A673 (cell line): ENCODE measurements at regions not wholly inside any gene's neighbourhood (a gene's known extent, or its start where the extent isn't known, plus 50 kb on each side); places are given as distances from the start of the nearest gene placed in this dataset.
A peak's percentile ranks its signal among the peaks of the same experiment; 100 is the strongest.

Source experiments
- BruUV-seq: library from RNA; stranded (reverse); fragments of 400-500 nt; replicated peaks from 2 replicates; lab custom pipeline; 2021; lab: Mats Ljungman, UMichigan
- CTCF ChIA-PET: fragments of 300-600 bp; sonication (Branson Sonifier 250); formaldehyde crosslinking; loops from one replicate; lab custom pipeline; 2022; ENCODE audit warnings: antibody characterized with exemption; lab: Charles Lee
- POLR2A ChIA-PET: fragments of 300-600 bp; sonication (Branson Sonifier 250); formaldehyde crosslinking; loops from one replicate; lab custom pipeline; 2022; ENCODE audit warnings: antibody characterized with exemption; ENCODE audit not compliant: low non-redundant PET; lab: Charles Lee
- DNase-seq: peaks from one replicate; pipeline ENCODE4 v3.0.0-alpha.2; 2015; ENCODE audit warnings: low spot score
- H3K27ac ChIP-seq: fragments of 200-600 bp; sonication (generic); 2 replicates; pipeline ENCODE4 v1.5.1; 2016; ENCODE audit warnings: mixed run types, low read depth, mild to moderate bottlenecking, mixed read lengths, antibody characterized with exemption, low read length; ENCODE audit not compliant: poor library complexity, severe bottlenecking
- H3K27me3 ChIP-seq: fragments of 200-600 bp; sonication (generic); replicated peaks from 2 replicates; pipeline ENCODE4 v1.6.1; 2017; ENCODE audit warnings: mixed run types, low read depth, mild to moderate bottlenecking, mixed read lengths, antibody characterized with exemption, low read length; ENCODE audit not compliant: insufficient read depth, poor library complexity
- H3K36me3 ChIP-seq: fragments of 200-600 bp; sonication (generic); 2 replicates; pipeline ENCODE4 v1.6.1; 2016; ENCODE audit warnings: mixed run types, mild to moderate bottlenecking, mixed read lengths, antibody characterized with exemption, low read length; ENCODE audit not compliant: insufficient read depth, poor library complexity, severe bottlenecking
- H3K4me1 ChIP-seq: fragments of 200-600 bp; sonication (generic); 2 replicates; pipeline ENCODE4 v1.6.1; 2017; ENCODE audit warnings: mixed run types, mild to moderate bottlenecking, mixed read lengths, antibody characterized with exemption, low read length; ENCODE audit not compliant: insufficient read depth, poor library complexity, severe bottlenecking
- H3K4me3 ChIP-seq: fragments of 200-600 bp; sonication (generic); 2 replicates; pipeline ENCODE4 v1.5.1; 2016; ENCODE audit warnings: low read depth, mixed run types, mild to moderate bottlenecking, mixed read lengths, low read length; ENCODE audit not compliant: poor library complexity, severe bottlenecking
- H3K9me3 ChIP-seq: fragments of 200-600 bp; sonication (generic); 2 replicates; pipeline ENCODE4 v1.6.1; 2016; ENCODE audit warnings: mixed run types, low read depth, mild to moderate bottlenecking, mixed read lengths, antibody characterized with exemption, low read length; ENCODE audit not compliant: poor library complexity, severe bottlenecking
- CTCF ChIP-seq: fragments of 300-800, 200-600 bp; sonication (generic); conservative IDR thresholded peaks from 2 replicates; pipeline ENCODE4 v1.5.1; 2017; ENCODE audit warnings: low read depth, mild to moderate bottlenecking, antibody characterized with exemption, low read length, moderate library complexity, mixed read lengths
- EZH2 ChIP-seq: fragments of 200-600 bp; sonication (generic); IDR thresholded peaks from 2 replicates; pipeline ENCODE4 v1.6.1; 2017; ENCODE audit warnings: borderline replicate concordance, low read depth, mild to moderate bottlenecking, mixed read lengths, antibody characterized with exemption, low read length; ENCODE audit not compliant: poor library complexity, severe bottlenecking
- intact Hi-C: fragments of 100-400 bp; cut with micrococcal nuclease; formaldehyde crosslinking; loops from one replicate; pipeline ENCODE4 v1.10.0; 2022; ENCODE audit not compliant: unreplicated experiment

DNA sequence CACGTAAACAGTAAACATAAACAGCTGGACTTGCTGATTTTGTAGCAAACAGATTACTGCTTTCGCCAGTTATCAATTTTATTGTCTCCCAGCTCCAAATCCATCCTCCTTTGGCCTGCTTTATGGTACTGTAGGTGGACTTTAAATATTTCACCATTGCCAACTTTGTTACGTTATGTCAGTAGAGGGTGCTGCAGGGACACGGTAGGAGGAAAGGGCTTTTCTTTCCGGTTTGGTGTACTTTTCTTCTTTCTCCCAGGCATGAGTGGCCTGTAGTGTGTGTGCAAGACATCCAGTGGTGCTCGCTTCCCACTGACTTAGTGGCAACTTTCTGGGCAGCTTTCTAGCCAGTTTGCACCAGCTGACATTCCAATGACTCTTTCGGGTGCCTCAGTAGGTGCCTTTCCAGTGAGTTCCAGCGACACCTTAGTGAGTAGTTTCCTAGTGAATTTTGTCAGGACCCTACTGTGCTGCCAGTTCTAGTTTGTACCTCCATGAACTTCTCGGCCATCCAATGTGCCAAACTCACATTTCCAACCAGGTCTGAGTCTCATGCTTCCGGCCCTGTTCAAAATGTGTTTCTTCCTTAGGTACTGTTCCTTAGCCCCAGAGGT, 267.6 kb upstream of the TENM4 start:
- POLR2A ChIA-PET, result no interaction called here
- CTCF ChIA-PET, result interaction anchor here (0.6 kb wide), 1 partner anchor 449 kb away, joined by 4 read pairs; no protein-coding TSS in a partner anchor
- H3K27ac ChIP-seq, result no peak overlapping the region

DNA sequence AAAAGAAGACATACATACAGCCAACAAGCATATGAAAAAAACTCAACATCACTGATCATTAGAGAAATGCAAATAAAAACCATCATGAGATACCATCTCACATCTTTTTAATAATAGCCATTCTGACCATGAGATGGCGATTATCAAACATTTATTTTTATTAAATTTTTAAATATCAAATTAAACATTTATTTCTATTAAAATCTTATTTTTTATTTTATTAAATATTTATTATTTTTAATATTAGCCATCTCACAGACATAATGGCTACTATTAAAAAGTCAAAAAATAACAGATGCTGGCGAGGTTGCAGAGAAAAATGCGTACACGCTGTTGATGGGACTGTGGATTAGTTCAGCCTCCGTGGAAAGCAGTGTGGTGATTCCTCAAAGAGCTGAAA, 264.8 kb upstream of the TENM4 start:
- TF ChIP-seq EZH2, result no peak
- no peak for TF ChIP-seq CTCF
- Histone ChIP-seq H3K27ac (no peak overlapping the region), H3K4me1 (no peaks in the 10 kb centered on the region), H3K9me3 (peaks cover 13% of the 10 kb centered on the region), H3K36me3 (no peaks in the 10 kb centered on the region), H3K27me3 (no peaks in the 10 kb centered on the region), H3K4me3 (no peak overlapping the region)
- CTCF ChIA-PET, result no interaction called here
- POLR2A ChIA-PET, result no interaction called here
- DNase-seq, result no peak
- intact Hi-C loops, result loop anchor here (5.0 kb wide), 1 partner anchor 1302 kb away; no protein-coding TSS in a partner anchor
- BruUV-seq, result no TSS peak

More for the DNA sequence above, 267.6 kb upstream of the TENM4 start:
- H3K4me3 ChIP-seq, result no peak overlapping the region
- H3K36me3 ChIP-seq, result no peaks in the 10 kb centered on the region
- H3K27me3 ChIP-seq, result no peaks in the 10 kb centered on the region
- BruUV-seq, result no TSS peak
- DNase-seq, result peak; percentile 74
- no peaks in the 10 kb centered on the region for H3K4me1 ChIP-seq
- H3K9me3 ChIP-seq, result no peaks in the 10 kb centered on the region
- peak; percentile 64 for TF ChIP-seq CTCF
- no peak for TF ChIP-seq EZH2
- intact Hi-C loops, result loop anchor here (1.0 to 5.0 kb wide), 4 partner anchors 447 to 1529 kb away; no protein-coding TSS in a partner anchor

DNA sequence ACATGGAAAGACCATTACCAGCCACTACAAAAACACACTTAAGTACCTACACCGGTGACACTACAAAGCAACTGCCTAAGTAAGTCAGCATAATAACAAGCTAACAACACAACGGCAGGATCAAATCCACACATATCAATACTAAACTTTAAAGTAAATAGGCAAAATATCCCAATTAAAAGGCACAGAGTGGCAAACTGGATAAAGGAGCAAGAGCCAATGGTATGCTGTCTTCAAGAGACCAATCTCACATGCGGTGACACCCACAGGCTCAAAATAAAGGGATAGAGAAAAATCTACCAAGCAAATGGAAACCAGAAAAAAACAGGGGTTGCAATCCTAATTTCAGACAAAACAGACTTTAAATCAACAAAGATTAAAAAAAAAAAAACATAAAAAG, 261.5 kb upstream of the TENM4 start:
- no peaks in the 10 kb centered on the region for H3K4me1 ChIP-seq
- H3K4me3 ChIP-seq, result no peak overlapping the region
- CTCF ChIA-PET, result no interaction called here
- POLR2A ChIA-PET, result no interaction called here
- no peak overlapping the region for H3K27ac ChIP-seq
- H3K9me3 ChIP-seq, result peaks cover 13% of the 10 kb centered on the region
- BruUV-seq, result no TSS peak
- no peak for DNase-seq
- H3K36me3 ChIP-seq, result no peaks in the 10 kb centered on the region
- intact Hi-C loops, result no loop called here
- H3K27me3 ChIP-seq, result no peaks in the 10 kb centered on the region
- TF ChIP-seq EZH2 (no peak), CTCF (no peak)
